AG09319 (cell line): ENCODE measurements at regions not wholly inside any gene's neighbourhood (a gene's known extent, or its start where the extent isn't known, plus 50 kb on each side); places are given as distances from the start of the nearest gene placed in this dataset.

ENCODE experiments used
- DNase-seq: peaks from one replicate; pipeline ENCODE4 v3.0.0-alpha.2; 2010; ENCODE audit warnings: low read depth; ENCODE audit errors: extremely low read depth
- CTCF ChIP-seq: IDR thresholded peaks from 2 replicates; pipeline ENCODE4 v1.5.1; 2011; ENCODE audit warnings: low read depth, mild to moderate bottlenecking, inconsistent platforms, low read length, moderate library complexity

- no peak for TF ChIP-seq CTCF
- no peak for DNase-seq
Measured at GRCh38 chr16:76612497-76612896, 335.3 kb downstream of the CNTNAP4 start.

GRCh38 chr16:76614269-76614668, 337.1 kb downstream of the CNTNAP4 start:
- no peak for TF ChIP-seq CTCF
- DNase-seq, result no peak

GRCh38 chr16:76622876-76623275, 345.7 kb downstream of the CNTNAP4 start:
- no peak for TF ChIP-seq CTCF
- no peak for DNase-seq

- TF ChIP-seq CTCF, result no peak
- no peak for DNase-seq
Measured at GRCh38 chr16:76634847-76635697, 357.9 kb downstream of the CNTNAP4 start.

- DNase-seq, result no peak
- no peak for TF ChIP-seq CTCF
Measured at GRCh38 chr16:76639685-76640289, 362.6 kb downstream of the CNTNAP4 start.

- no peak for TF ChIP-seq CTCF
- DNase-seq, result no peak
Measured at GRCh38 chr16:76650582-76650981, 373.4 kb downstream of the CNTNAP4 start.

- DNase-seq, result no peak
- peak; percentile 9 for TF ChIP-seq CTCF
Measured at GRCh38 chr16:76653390-76654026, 376.3 kb downstream of the CNTNAP4 start.
